OCI-LY7 (cell line): ENCODE measurements at regions not wholly inside any gene's neighbourhood (a gene's known extent, or its start where the extent isn't known, plus 50 kb on each side); places are given as distances from the start of the nearest gene placed in this dataset.

Experiments used
- CTCF ChIP-seq: fragments of 200-600 bp; sonication (generic); conservative IDR thresholded peaks from 2 replicates; pipeline ENCODE4 v1.5.1; 2014; ENCODE audit warnings: mild to moderate bottlenecking, antibody characterized with exemption, low read length, moderate library complexity, mixed read lengths
- EZH2phosphoT487 ChIP-seq: fragments of 200-600 bp; sonication (generic); IDR thresholded peaks from 2 replicates; pipeline ENCODE4 v1.6.1; 2018; ENCODE audit warnings: low read depth, borderline replicate concordance, mild to moderate bottlenecking, mixed run types, antibody characterized with exemption, low read length, moderate library complexity, mixed read lengths

- TF ChIP-seq CTCF: no peak
- TF ChIP-seq EZH2phosphoT487: no peak
Measured at GRCh38 chr6:110556317-110557110, 80.1 kb upstream of the SLC22A16 start.
